Right atrium auricular region (tissue), 2 donors: ENCODE measurements at regions not wholly inside any gene's neighbourhood (a gene's known extent, or its start where the extent isn't known, plus 50 kb on each side); places are given as distances from the start of the nearest gene placed in this dataset.

Experiments
- DNase-seq: peaks from one replicate; pipeline ENCODE4 v3.0.0-alpha.2; 2019; ENCODE audit warnings: low spot score
- H3K27ac ChIP-seq, 2 donors: fragments of 200-600 bp; sonication (generic); 1 replicate in 1 of 2; 2 replicates in 1 of 2; pipeline ENCODE4 v1.5.1; 2016 to 2019
- H3K27me3 ChIP-seq, 2 donors: fragments of 200-600 bp; sonication (generic); one replicate each; pipeline versions ENCODE4 v1.5.1 to v1.6.0; 2017 to 2019
- H3K36me3 ChIP-seq: fragments of 200-600 bp; sonication (generic); one replicate; pipeline ENCODE4 v1.5.1; 2016
- H3K4me1 ChIP-seq, 2 donors: fragments of 200-600 bp; sonication (generic); one replicate each; pipeline versions ENCODE4 v1.5.1 to v1.6.0; 2017 to 2019
- H3K4me3 ChIP-seq, 2 donors: fragments of 200-600 bp; sonication (generic); 1 replicate in 1 of 2; 2 replicates in 1 of 2; pipeline ENCODE4 v1.5.1; 2017 to 2019; ENCODE audit warnings: mild to moderate bottlenecking in 1 of 2, moderate library complexity in 1 of 2
- H3K9me3 ChIP-seq, 2 donors: fragments of 200-600 bp; sonication (generic); one replicate each; pipeline ENCODE4 v1.5.1; 2019
- TF ChIP-seq, protein P1 (sequence below), 2 donors: fragments of 200-600 bp; sonication (generic); IDR thresholded peaks; one replicate each; pipeline ENCODE4 v1.5.1; 2019; ENCODE audit warnings: antibody characterized with exemption in 2 of 2

DNA sequence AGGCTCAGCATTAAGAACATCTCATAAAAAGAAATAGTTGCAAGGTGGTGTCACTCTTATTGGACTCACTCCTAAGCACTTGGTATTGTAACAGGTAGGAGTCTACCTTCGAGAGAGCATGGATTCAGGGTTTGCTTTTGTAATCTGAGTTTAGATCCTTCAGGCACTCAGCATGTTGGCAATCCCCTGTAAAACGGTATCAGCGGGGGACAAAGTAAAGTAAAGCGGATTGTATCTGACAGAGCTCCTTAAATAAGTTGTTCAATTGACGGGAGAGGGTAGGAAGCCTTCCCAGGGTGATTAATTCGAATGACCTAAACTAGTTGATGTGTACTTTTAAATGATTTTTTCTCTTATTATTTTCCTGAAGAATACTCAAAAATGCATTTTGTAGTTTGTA, 869.8 kb upstream of the EPHA7 start:
- TF ChIP-seq, protein P1, sequence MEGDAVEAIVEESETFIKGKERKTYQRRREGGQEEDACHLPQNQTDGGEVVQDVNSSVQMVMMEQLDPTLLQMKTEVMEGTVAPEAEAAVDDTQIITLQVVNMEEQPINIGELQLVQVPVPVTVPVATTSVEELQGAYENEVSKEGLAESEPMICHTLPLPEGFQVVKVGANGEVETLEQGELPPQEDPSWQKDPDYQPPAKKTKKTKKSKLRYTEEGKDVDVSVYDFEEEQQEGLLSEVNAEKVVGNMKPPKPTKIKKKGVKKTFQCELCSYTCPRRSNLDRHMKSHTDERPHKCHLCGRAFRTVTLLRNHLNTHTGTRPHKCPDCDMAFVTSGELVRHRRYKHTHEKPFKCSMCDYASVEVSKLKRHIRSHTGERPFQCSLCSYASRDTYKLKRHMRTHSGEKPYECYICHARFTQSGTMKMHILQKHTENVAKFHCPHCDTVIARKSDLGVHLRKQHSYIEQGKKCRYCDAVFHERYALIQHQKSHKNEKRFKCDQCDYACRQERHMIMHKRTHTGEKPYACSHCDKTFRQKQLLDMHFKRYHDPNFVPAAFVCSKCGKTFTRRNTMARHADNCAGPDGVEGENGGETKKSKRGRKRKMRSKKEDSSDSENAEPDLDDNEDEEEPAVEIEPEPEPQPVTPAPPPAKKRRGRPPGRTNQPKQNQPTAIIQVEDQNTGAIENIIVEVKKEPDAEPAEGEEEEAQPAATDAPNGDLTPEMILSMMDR (IDR thresholded peaks at IDR 0.05): no peak
- H3K4me1 ChIP-seq: no peaks in the 10 kb centered on the region
- H3K27ac ChIP-seq: no peak overlapping the region
- H3K36me3 ChIP-seq: no peaks in the 10 kb centered on the region
- no peaks in the 10 kb centered on the region for H3K27me3 ChIP-seq
- H3K9me3 ChIP-seq: no peaks in the 10 kb centered on the region
- no peak for DNase-seq
- no peak overlapping the region for H3K4me3 ChIP-seq

DNA sequence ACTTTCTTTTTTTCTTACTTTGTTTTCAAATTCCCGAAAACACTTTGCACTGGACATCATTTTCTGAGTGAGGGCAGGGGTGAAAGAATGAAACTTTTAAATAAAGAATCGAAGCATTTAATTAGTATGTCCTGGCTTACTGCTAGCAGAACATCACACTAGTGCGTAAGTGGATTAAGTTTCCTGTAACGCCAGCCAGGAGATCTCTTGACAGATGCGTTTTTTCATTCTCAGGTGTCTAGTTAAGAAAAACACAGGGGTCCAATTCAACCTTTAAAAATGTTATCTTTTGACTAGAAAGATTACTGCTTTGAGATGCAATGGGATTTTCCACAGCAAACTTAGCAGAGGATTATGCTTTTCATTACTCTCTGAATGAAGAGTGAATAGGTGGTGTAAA, 858.8 kb upstream of the EPHA7 start:
- DNase-seq: no peak
- Histone ChIP-seq H3K27me3 (no peaks in the 10 kb centered on the region), H3K4me1 (no peaks in the 10 kb centered on the region), H3K9me3 (no peaks in the 10 kb centered on the region), H3K36me3 (no peaks in the 10 kb centered on the region), H3K4me3 (no peak overlapping the region), H3K27ac (no peak overlapping the region)
- TF ChIP-seq, protein P1 (IDR thresholded peaks at IDR 0.05): no peak

DNA sequence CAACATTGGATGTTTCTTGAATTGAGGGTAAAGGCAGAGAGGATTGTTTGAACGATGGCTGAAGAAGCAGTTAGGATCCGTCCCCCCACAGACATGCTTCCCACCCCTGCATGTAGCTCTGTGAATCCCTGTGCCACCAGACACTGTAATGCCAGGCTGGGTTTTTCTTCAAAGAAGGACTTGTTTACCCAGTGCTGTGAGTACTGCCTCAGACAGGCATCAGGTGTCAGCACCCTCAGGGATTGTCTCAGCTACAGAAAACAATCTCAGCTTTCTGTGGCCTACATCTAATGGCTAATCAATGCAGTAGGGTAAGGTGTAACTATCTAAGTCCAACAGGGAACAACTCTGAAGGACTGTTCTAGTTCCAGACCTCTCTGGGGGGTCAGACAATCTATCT, 853.0 kb upstream of the EPHA7 start:
- TF ChIP-seq, protein P1 (IDR thresholded peaks at IDR 0.05): no peak

DNA sequence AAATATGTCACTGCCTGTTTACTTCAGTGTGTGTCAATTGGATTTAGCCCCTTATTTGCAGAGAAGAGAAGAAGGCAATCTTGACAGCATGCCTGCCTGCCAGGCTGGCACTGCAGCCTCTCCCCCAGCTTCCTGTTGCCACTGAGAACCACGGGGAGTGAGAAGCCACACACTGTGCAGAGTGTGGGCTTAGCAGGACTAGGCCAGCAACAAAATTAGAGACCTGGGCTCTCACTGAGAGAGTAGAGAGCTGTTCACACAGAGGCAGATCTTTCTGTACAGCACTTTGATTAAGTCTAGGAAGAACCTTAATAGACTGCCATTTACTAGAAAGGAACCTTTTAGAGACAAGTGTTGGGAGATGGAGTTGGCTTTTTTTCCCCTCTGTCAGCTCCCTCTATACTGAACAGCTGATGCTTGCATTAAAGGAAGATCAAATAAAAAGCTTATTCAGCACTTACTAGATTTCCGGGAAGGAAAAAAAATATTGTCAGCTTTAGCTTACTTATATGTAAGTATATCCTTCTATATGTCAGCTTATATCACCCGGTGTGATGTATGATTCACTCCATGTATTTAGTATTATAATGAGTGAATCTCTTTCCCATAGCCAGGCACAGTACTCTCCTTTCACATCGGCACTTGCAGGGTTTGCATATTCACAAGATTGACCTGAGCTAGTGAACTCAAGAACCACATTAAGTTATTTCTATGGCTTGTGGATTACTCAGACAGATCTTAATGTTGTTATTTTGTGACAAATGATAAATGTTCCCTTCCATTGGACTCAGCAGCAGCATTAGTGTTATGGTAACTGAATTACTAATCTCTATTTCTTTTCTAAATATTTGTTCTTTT, 851.0 kb upstream of the EPHA7 start:
- TF ChIP-seq, protein P1 (IDR thresholded peaks at IDR 0.05): no peak
- H3K36me3 ChIP-seq: no peaks in the 10 kb centered on the region

More for the DNA sequence above, 853.0 kb upstream of the EPHA7 start:
- Histone ChIP-seq H3K4me1 (no peaks in the 10 kb centered on the region), H3K9me3 (no peaks in the 10 kb centered on the region), H3K4me3 (no peak overlapping the region), H3K27ac (no peak overlapping the region), H3K27me3 (no peaks in the 10 kb centered on the region), H3K36me3 (no peaks in the 10 kb centered on the region)
- no peak for DNase-seq

DNA sequence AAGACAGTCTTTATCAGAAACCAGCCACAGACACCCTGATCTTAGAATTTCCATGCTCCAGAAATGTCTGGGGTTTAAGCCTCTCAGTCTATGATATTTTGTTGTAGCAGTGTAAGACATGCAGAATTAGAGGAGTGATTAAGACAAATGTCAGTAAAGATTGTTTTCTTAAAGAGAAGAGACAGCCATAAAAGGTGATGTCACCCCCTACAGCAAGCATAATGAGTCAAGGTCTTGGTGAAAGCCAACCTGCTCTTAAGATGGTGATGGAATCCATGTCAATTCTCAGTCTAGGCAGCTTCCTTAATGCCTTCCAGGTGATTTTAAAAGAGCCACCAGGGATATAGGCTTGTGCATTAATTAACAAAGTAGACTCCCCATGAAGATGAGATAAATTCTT, 849.9 kb upstream of the EPHA7 start:
- no peaks in the 10 kb centered on the region for H3K36me3 ChIP-seq
- TF ChIP-seq, protein P1 (IDR thresholded peaks at IDR 0.05): no peak
- no peaks in the 10 kb centered on the region for H3K4me1 ChIP-seq
- H3K4me3 ChIP-seq: no peak overlapping the region
- no peaks in the 10 kb centered on the region for H3K9me3 ChIP-seq
- H3K27ac ChIP-seq: no peak overlapping the region
- no peak for DNase-seq
- H3K27me3 ChIP-seq: no peaks in the 10 kb centered on the region

More for the DNA sequence above, 851.0 kb upstream of the EPHA7 start:
- H3K4me3 ChIP-seq: no peak overlapping the region
- H3K27me3 ChIP-seq: no peaks in the 10 kb centered on the region
- no peak for DNase-seq
- no peaks in the 10 kb centered on the region for H3K9me3 ChIP-seq
- no peaks in the 10 kb centered on the region for H3K4me1 ChIP-seq
- no peak overlapping the region for H3K27ac ChIP-seq

DNA sequence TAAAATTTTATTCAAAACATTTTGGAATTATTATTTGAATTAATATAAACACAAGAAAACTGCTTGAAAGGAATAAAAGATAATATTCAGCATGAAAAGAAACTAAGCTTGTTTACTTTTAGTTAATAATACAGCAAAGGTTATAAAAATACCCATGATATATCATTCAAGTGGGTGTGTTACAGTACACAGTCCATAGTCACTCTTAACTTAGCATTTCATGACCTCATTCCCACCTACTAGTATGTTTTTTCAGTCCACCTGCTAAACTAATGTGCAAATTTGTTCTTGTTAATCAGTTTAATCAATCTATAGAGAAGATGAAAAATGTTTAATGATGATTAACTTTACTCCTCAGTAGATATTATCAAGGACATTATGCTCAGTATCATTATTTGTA, 841.4 kb upstream of the EPHA7 start:
- Histone ChIP-seq H3K4me1 (no peaks in the 10 kb centered on the region), H3K4me3 (no peak overlapping the region), H3K9me3 (no peaks in the 10 kb centered on the region), H3K36me3 (no peaks in the 10 kb centered on the region), H3K27ac (no peak overlapping the region), H3K27me3 (no peaks in the 10 kb centered on the region)
- TF ChIP-seq, protein P1 (IDR thresholded peaks at IDR 0.05): no peak
- DNase-seq: no peak
